Upper lobe of left lung (tissue), 6 donors: ENCODE measurements at regions not wholly inside any gene's neighbourhood (a gene's known extent, or its start where the extent isn't known, plus 50 kb on each side); places are given as distances from the start of the nearest gene placed in this dataset.

Source experiments
- ATAC-seq, 2 donors: fragments of 200-7000 bp; cut with Tn5 transposase; one replicate each; pipeline ENCODE4 v1.9.1; 2022; ENCODE audit warnings: mild to moderate bottlenecking in 2 of 2, moderate library complexity in 2 of 2; ENCODE audit not compliant: low FRiP score in 2 of 2
- DNase-seq, 2 donors: peaks; one replicate each; pipeline ENCODE4 v3.0.0-alpha.2; 2019 to 2020
- H3K27ac ChIP-seq, 4 donors: fragments of 200-600 bp; sonication (generic); one replicate each; pipeline ENCODE4 v1.5.1; 2016 to 2019
- H3K27me3 ChIP-seq, 4 donors: fragments of 200-600 bp; sonication (generic); one replicate each; pipeline ENCODE4 v1.5.1; 2017 to 2019
- H3K36me3 ChIP-seq, 4 donors: fragments of 200-600 bp; sonication (generic); one replicate each; pipeline ENCODE4 v1.5.1; 2016 to 2019
- H3K4me1 ChIP-seq, 4 donors: fragments of 200-600 bp; sonication (generic); one replicate each; pipeline ENCODE4 v1.5.1; 2018 to 2019
- H3K4me3 ChIP-seq, 4 donors: fragments of 200-600 bp; sonication (generic); one replicate each; pipeline ENCODE4 v1.5.1; 2017 to 2019; ENCODE audit warnings: mild to moderate bottlenecking in 2 of 4, moderate library complexity in 1 of 4
- H3K9me3 ChIP-seq, 4 donors: fragments of 200-600 bp; sonication (generic); one replicate each; pipeline ENCODE4 v1.5.1; 2018 to 2019
- EP300 ChIP-seq, 4 donors: sonication (generic); formaldehyde crosslinking; IDR thresholded peaks; one replicate each; pipeline ENCODE4 v1.5.1; 2017; ENCODE audit warnings: antibody characterized with exemption in 4 of 4, control low read depth in 2 of 4
- POLR2A ChIP-seq, 4 donors: fragments of 450-650 bp; IDR thresholded peaks; one replicate each; pipeline ENCODE4 v1.5.1; 2016 to 2017; ENCODE audit warnings: antibody characterized with exemption in 4 of 4, mild to moderate bottlenecking in 2 of 4
- POLR2AphosphoS5 ChIP-seq, 2 donors: sonication (generic); formaldehyde crosslinking; IDR thresholded peaks; one replicate each; pipeline ENCODE4 v1.5.1; 2017; ENCODE audit warnings: antibody characterized with exemption in 2 of 2
- WGBS, 2 donors: methylation state at CpG; one replicate each; pipeline ENCODE4 v1.1.5; 2017 to 2018; 5-methylcytosine and 5-hydroxymethylcytosine counted together
- TF ChIP-seq, protein P1 (sequence below), 6 experiments: fragments of 450-650 bp in 4 of 6; fragments of 200-600 bp in 2 of 6; sonication (generic) in 2 of 6; IDR thresholded peaks; one replicate each; pipeline ENCODE4 v1.5.1; 2016 to 2019; ENCODE audit warnings: antibody characterized with exemption in 6 of 6
- donor health status: DM: no; HTN: no; CAD: no; lungs with moderate emphysema.
- donor health status: DM: no; HTN: yes; CAD: no; lungs with severe emphysema.

DNA sequence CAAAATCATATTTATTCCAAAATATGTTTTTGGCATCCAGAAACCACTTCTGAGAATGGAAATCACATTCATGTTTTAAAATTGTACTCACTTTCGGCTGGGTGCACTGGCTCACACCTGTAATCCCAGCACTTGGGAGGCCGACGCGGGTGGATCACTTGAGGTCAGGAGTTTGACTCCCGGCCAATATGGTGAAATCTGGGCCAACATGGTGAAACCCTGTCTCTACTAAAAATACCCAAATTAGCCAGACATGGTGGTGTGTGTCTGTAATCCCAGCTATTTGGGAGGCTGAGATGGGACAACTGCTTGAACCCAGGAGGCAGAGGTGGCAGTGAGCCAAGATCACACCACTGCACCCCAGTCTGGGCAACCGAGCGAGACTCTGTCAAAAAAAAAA lies 580.7 kb downstream of the MAFB start:
- no peaks in the 10 kb centered on the region for H3K27me3 ChIP-seq
- H3K4me3 ChIP-seq = no peak overlapping the region
- TF ChIP-seq, protein P1, sequence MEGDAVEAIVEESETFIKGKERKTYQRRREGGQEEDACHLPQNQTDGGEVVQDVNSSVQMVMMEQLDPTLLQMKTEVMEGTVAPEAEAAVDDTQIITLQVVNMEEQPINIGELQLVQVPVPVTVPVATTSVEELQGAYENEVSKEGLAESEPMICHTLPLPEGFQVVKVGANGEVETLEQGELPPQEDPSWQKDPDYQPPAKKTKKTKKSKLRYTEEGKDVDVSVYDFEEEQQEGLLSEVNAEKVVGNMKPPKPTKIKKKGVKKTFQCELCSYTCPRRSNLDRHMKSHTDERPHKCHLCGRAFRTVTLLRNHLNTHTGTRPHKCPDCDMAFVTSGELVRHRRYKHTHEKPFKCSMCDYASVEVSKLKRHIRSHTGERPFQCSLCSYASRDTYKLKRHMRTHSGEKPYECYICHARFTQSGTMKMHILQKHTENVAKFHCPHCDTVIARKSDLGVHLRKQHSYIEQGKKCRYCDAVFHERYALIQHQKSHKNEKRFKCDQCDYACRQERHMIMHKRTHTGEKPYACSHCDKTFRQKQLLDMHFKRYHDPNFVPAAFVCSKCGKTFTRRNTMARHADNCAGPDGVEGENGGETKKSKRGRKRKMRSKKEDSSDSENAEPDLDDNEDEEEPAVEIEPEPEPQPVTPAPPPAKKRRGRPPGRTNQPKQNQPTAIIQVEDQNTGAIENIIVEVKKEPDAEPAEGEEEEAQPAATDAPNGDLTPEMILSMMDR (IDR thresholded peaks at IDR 0.05) = no peak
- TF ChIP-seq EP300 (IDR thresholded peaks at IDR 0.05) (no peak), POLR2AphosphoS5 (IDR thresholded peaks at IDR 0.05) (no peak), POLR2A (IDR thresholded peaks at IDR 0.05) (no peak)
- WGBS, 2 donors = 82 to 87% methylated on average over 7 of the region's 7 CpGs
- H3K9me3 ChIP-seq = no peaks in the 10 kb centered on the region
- ATAC-seq (no peak), DNase-seq (no peak)
- no peak overlapping the region for H3K27ac ChIP-seq
- no peaks in the 10 kb centered on the region for H3K36me3 ChIP-seq
- H3K4me1 ChIP-seq = no peaks in the 10 kb centered on the region

DNA sequence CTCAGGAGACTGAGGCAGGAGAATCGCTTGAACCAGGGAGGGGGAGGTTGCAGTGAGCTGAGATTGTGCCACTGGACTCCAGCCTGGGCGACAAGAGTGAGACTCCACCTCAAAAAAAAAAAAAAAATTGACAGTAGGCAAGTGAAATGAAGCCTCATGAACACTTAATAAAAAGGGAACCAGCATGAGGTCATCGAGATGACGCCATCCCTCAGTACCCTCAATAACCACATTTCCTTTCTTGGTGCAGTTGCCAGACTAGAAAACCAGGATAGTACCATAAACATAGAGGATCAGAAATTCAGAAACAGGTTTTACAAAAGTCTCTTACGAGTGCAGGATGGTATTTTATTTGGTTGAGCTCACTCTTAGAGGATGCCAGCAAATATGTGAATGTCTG lies 584.1 kb downstream of the MAFB start:
- no peaks in the 10 kb centered on the region for H3K27me3 ChIP-seq
- no peak for ATAC-seq
- DNase-seq = no peak
- no peak overlapping the region for H3K27ac ChIP-seq
- TF ChIP-seq, protein P1 (IDR thresholded peaks at IDR 0.05) = no peak
- TF ChIP-seq POLR2A (IDR thresholded peaks at IDR 0.05) (no peak), POLR2AphosphoS5 (IDR thresholded peaks at IDR 0.05) (no peak), EP300 (IDR thresholded peaks at IDR 0.05) (no peak)
- H3K4me1 ChIP-seq = no peaks in the 10 kb centered on the region
- no peaks in the 10 kb centered on the region for H3K9me3 ChIP-seq
- 73 to 86% methylated on average over 5 of the region's 5 CpGs for WGBS, 2 donors
- no peaks in the 10 kb centered on the region for H3K36me3 ChIP-seq
- H3K4me3 ChIP-seq = no peak overlapping the region

DNA sequence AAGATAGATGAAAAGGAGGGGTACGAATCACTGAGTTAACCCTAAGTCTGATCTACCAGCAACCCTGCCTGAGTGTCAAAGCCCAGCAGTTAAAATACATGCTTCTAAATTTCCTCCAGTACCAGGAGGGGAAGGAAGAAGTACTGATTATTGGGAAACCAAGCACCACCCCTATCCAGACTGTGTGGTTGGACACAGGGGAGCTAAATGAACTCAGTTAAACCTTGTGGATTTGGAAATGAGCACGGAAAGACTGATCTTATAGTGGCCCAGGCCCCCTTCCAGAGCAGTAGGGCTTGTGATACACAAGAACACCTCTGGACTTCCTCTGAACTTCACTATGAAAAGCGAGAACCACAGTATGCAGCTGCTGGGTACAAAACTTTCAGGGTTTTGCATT lies 585.6 kb downstream of the MAFB start:
- H3K9me3 ChIP-seq = no peaks in the 10 kb centered on the region
- H3K4me3 ChIP-seq = no peak overlapping the region
- WGBS, 2 donors = 82 to 88% methylated on average over 3 of the region's 3 CpGs
- H3K27ac ChIP-seq = no peak overlapping the region
- ATAC-seq (no peak), DNase-seq (no peak)
- H3K4me1 ChIP-seq = no peaks in the 10 kb centered on the region
- TF ChIP-seq EP300 (IDR thresholded peaks at IDR 0.05) = no peak
- no peak for TF ChIP-seq POLR2A (IDR thresholded peaks at IDR 0.05)
- TF ChIP-seq, protein P1 (IDR thresholded peaks at IDR 0.05) = no peak
- TF ChIP-seq POLR2AphosphoS5 (IDR thresholded peaks at IDR 0.05) = no peak
- no peaks in the 10 kb centered on the region for H3K27me3 ChIP-seq
- no peaks in the 10 kb centered on the region for H3K36me3 ChIP-seq

DNA sequence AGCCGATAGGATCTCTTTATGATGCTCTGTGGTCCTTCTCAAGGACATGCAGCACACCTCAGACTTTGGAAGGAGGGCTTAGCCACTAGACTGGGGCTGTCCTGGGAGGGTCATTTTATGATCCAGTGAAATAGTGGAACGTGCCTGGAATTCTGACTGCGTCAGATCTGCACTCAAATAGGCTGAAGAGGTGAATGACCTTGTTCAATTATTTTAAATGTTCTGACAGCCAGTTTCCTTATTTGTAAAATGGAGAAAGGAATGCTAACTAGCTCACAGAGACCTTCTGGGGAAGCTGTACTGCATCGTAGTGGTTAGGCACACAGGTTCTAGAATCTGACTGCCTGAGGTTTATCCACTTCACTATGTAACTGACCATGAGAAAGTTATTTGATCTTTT lies 587.5 kb downstream of the MAFB start:
- Histone ChIP-seq H3K4me3 (no peak overlapping the region), H3K4me1 (no peaks in the 10 kb centered on the region), H3K27ac (no peak overlapping the region), H3K9me3 (no peaks in the 10 kb centered on the region), H3K36me3 (no peaks in the 10 kb centered on the region), H3K27me3 (no peaks in the 10 kb centered on the region)
- WGBS, 2 donors = 55 to 70% methylated on average over 4 of the region's 4 CpGs
- DNase-seq = no peak
- TF ChIP-seq POLR2A (IDR thresholded peaks at IDR 0.05) = no peak
- TF ChIP-seq EP300 (IDR thresholded peaks at IDR 0.05) = no peak
- TF ChIP-seq, protein P1 (IDR thresholded peaks at IDR 0.05) = no peak
- no peak for TF ChIP-seq POLR2AphosphoS5 (IDR thresholded peaks at IDR 0.05)
- no peak for ATAC-seq

DNA sequence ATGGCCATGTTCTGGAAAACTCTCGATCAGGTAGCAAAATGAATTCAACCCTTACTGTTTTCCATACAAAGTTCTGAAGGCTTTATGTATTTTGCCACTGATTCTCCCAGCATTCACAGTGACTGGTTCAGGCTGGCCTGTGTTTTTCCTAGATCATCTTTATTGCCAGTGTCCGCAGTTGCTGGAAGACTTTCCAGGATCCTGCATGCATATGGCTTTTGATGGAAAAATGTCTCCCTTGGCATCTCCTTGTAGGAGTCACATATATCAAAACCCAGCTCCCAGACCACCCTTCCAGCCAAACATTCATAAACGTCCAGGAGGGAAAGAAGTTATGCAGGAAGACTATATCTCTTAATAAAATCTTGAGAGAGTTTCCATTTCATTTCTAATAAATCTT lies 588.8 kb downstream of the MAFB start:
- WGBS, 2 donors = 78 to 79% methylated on average over 3 of the region's 3 CpGs
- no peak for ATAC-seq

More for the DNA sequence above, 588.8 kb downstream of the MAFB start:
- Histone ChIP-seq H3K4me3 (no peak overlapping the region), H3K9me3 (no peaks in the 10 kb centered on the region), H3K27ac (no peak overlapping the region), H3K27me3 (no peaks in the 10 kb centered on the region), H3K4me1 (no peaks in the 10 kb centered on the region), H3K36me3 (no peaks in the 10 kb centered on the region)
- no peak for DNase-seq
- TF ChIP-seq POLR2AphosphoS5 (IDR thresholded peaks at IDR 0.05) (no peak), EP300 (IDR thresholded peaks at IDR 0.05) (no peak), POLR2A (IDR thresholded peaks at IDR 0.05) (no peak)
- TF ChIP-seq, protein P1 (IDR thresholded peaks at IDR 0.05) = no peak
